Endothelial cell of umbilical vein (primary cell): ENCODE measurements at regions not wholly inside any gene's neighbourhood (a gene's known extent, or its start where the extent isn't known, plus 50 kb on each side); places are given as distances from the start of the nearest gene placed in this dataset.

Experiments used
- EZH2 ChIP-seq: IDR thresholded peaks from 2 replicates; pipeline ENCODE4 v1.6.1; 2012; ENCODE audit warnings: borderline replicate concordance, low read depth, mild to moderate bottlenecking, moderate library complexity, low read length, inconsistent platforms; ENCODE audit not compliant: severe bottlenecking
- MYC ChIP-seq: IDR thresholded peaks from one replicate; pipeline ENCODE4 v1.6.1; 2011; ENCODE audit warnings: mild to moderate bottlenecking, low read depth, low read length
- POLR2A ChIP-seq: IDR thresholded peaks from 2 replicates; pipeline ENCODE4 v1.6.1; 2012; ENCODE audit warnings: low read depth, mild to moderate bottlenecking, control low read depth, low read length
- POLR2AphosphoS5 ChIP-seq: IDR thresholded peaks from 2 replicates; pipeline ENCODE4 v1.6.1; 2012; ENCODE audit warnings: low read depth, mild to moderate bottlenecking, control low read depth, low read length, moderate library complexity; ENCODE audit not compliant: insufficient read depth
- TF ChIP-seq, protein P1 (sequence below), 2 donors: IDR thresholded peaks; 1 replicate in 1 of 2; 2 replicates in 1 of 2; pipeline ENCODE4 v1.5.1; 2011; ENCODE audit warnings: low read length in 2 of 2, mild to moderate bottlenecking in 2 of 2, moderate library complexity in 2 of 2, control low read depth in 1 of 2, inconsistent platforms in 1 of 2, low read depth in 1 of 2; ENCODE audit not compliant: insufficient read depth in 1 of 2; ENCODE audit errors: extremely low read depth in 1 of 2

DNA sequence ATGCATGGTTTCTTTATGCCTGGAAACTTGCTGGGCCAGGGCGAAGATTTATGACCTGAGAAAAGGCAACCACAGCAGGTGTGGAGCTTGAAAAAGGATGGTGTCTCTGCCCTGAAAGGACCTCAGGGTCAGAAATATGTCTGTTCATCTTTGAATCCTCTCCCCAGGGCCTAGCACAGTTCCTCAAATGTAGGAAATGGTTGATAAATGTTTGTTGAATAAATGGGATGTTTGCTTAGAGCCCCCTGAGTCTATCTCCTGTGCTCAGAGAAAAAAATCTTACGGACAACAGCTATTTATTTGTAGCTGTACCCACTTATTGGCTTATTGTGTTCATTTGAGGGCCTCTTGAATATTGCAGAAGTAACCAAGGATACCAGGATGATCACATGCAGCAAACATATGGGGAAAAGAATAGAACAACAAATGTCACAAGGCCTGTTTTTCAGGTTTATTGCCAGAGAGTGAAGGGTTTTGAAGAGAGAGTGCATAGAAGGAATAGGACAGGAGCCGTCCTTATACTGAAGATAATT, 114.5 kb downstream of the KLF5 start:
- no peak for TF ChIP-seq MYC
- TF ChIP-seq POLR2A, result no peak
- no peak for TF ChIP-seq EZH2
- TF ChIP-seq, protein P1, sequence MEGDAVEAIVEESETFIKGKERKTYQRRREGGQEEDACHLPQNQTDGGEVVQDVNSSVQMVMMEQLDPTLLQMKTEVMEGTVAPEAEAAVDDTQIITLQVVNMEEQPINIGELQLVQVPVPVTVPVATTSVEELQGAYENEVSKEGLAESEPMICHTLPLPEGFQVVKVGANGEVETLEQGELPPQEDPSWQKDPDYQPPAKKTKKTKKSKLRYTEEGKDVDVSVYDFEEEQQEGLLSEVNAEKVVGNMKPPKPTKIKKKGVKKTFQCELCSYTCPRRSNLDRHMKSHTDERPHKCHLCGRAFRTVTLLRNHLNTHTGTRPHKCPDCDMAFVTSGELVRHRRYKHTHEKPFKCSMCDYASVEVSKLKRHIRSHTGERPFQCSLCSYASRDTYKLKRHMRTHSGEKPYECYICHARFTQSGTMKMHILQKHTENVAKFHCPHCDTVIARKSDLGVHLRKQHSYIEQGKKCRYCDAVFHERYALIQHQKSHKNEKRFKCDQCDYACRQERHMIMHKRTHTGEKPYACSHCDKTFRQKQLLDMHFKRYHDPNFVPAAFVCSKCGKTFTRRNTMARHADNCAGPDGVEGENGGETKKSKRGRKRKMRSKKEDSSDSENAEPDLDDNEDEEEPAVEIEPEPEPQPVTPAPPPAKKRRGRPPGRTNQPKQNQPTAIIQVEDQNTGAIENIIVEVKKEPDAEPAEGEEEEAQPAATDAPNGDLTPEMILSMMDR (IDR thresholded peaks at IDR 0.05; ENCODE audit: extremely low read depth in 1 of 2, insufficient read depth in 1 of 2, low read depth in 1 of 2, low read length in 2 of 2), result no peak
- TF ChIP-seq POLR2AphosphoS5, result no peak
